ENCODE measurements at regions not wholly inside any gene's neighbourhood (a gene's known extent, or its start where the extent isn't known, plus 50 kb on each side); places are given as distances from the start of the nearest gene placed in this dataset.

DNA sequence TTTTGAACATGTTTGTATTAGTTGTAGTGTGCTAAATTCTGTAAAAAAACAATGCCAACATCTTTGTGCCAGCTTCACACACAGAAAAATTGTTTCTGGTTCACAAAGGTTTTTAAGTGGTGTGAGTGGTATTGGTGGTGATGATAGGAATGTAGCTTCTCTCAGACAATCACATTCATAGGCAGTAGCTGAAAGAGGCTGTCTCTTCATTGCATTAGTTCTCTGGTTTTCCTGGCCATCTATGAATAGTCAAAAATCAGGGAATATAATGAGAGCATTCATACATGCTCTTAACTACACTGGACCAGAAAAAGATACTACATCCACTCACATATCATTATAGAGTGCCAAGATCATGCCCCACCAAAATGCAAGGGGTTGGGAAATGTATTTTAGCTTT is 433.5 kb downstream of the FLRT2 start:
- TF ChIP-seq EZH2 (IDR thresholded peaks at IDR 0.05; ENCODE audit: borderline replicate concordance, low read depth, low read length, poor library complexity, severe bottlenecking), result no peak
- TF ChIP-seq, protein P1, sequence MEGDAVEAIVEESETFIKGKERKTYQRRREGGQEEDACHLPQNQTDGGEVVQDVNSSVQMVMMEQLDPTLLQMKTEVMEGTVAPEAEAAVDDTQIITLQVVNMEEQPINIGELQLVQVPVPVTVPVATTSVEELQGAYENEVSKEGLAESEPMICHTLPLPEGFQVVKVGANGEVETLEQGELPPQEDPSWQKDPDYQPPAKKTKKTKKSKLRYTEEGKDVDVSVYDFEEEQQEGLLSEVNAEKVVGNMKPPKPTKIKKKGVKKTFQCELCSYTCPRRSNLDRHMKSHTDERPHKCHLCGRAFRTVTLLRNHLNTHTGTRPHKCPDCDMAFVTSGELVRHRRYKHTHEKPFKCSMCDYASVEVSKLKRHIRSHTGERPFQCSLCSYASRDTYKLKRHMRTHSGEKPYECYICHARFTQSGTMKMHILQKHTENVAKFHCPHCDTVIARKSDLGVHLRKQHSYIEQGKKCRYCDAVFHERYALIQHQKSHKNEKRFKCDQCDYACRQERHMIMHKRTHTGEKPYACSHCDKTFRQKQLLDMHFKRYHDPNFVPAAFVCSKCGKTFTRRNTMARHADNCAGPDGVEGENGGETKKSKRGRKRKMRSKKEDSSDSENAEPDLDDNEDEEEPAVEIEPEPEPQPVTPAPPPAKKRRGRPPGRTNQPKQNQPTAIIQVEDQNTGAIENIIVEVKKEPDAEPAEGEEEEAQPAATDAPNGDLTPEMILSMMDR (conservative IDR thresholded peaks at IDR 0.05; ENCODE audit: low read depth, low read length), result no peak
